ENCODE measurements at regions not wholly inside any gene's neighbourhood (a gene's known extent, or its start where the extent isn't known, plus 50 kb on each side); places are given as distances from the start of the nearest gene placed in this dataset.

GRCh38 chr4:178142724-178143123 lies 700.5 kb upstream of the AGA start:
- Histone ChIP-seq H3K4me3 (ENCODE audit: low read length) (no peak overlapping the region), H3K27me3 (ENCODE audit: insufficient read depth, low read length, poor library complexity, severe bottlenecking) (no peaks in the 10 kb centered on the region), H3K36me3 (ENCODE audit: insufficient read depth, low read length) (no peaks in the 10 kb centered on the region), H3K4me1 (ENCODE audit: insufficient read depth, low read length) (no peaks in the 10 kb centered on the region), H3K27ac (ENCODE audit: low read depth, low read length) (no peak overlapping the region), H3K9me3 (ENCODE audit: low read length) (no peaks in the 10 kb centered on the region)
- Mint-ChIP-seq H3K36me3 (no peaks in the 10 kb centered on the region), H3K9me3 (peaks cover 0 to 11% (median 3%) of the 10 kb centered on the region in 5 donors), H3K27ac (no peak overlapping the region), H3K4me1 (no peaks in the 10 kb centered on the region), H3K27me3 (no peaks in the 10 kb centered on the region), H3K4me3 (no peak overlapping the region)
- POLR2A ChIA-PET = no interaction called here
- CTCF ChIA-PET = no interaction called here
- no peak for DNase-seq

GRCh38 chr4:178148106-178148505 lies 705.9 kb upstream of the AGA start:
- H3K4me3 Mint-ChIP-seq = no peak overlapping the region
- H3K36me3 Mint-ChIP-seq = no peaks in the 10 kb centered on the region
- H3K4me1 Mint-ChIP-seq = no peaks in the 10 kb centered on the region
- Histone ChIP-seq H3K9me3 (ENCODE audit: low read length) (no peaks in the 10 kb centered on the region), H3K27ac (ENCODE audit: low read depth, low read length) (no peak overlapping the region), H3K36me3 (ENCODE audit: insufficient read depth, low read length) (no peaks in the 10 kb centered on the region), H3K4me1 (ENCODE audit: insufficient read depth, low read length) (no peaks in the 10 kb centered on the region), H3K4me3 (ENCODE audit: low read length) (no peak overlapping the region), H3K27me3 (ENCODE audit: insufficient read depth, low read length, poor library complexity, severe bottlenecking) (no peaks in the 10 kb centered on the region)
- DNase-seq = no peak
- no peaks in the 10 kb centered on the region for H3K27me3 Mint-ChIP-seq
- H3K27ac Mint-ChIP-seq = no peak overlapping the region
- ChIA-PET CTCF (no interaction called here), POLR2A (no interaction called here)
- H3K9me3 Mint-ChIP-seq = peaks cover under 1 to 9% (median 3%) of the 10 kb centered on the region in 5 donors

DNA sequence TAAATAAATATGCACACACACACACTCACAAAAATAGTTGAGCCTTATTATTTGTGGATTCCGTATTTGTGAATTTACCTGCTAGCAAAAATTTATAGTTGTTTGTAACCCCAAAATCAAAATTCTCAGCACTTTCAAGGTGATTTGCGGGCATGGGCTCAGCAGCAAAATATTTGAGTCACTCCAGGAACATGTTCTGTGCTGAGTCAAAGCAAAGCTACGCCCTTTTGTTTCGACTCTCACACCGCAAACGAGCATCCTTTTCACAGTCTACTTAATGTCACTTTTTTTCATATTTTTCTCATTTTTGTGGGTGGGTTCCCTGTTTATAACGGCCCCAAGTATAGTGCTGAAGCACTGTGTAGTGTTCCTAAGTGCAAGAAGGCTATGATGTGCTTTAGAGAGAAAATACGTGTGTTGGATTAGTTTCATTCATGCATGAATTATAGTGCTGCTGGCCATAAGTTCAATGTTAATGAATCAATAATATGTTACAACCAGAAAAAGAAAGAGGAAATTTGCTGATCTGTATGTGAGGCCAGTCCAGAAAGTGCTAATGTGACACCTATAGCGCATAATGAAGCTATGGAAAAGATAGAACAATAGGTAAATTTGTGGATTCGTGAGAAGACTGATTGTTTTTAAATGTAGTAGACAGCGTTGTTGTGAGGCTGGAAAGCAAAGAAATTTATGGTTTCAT lies 723.2 kb upstream of the AGA start:
- no peaks in the 10 kb centered on the region for H3K4me1 ChIP-seq (ENCODE audit: insufficient read depth, low read length)
- no peaks in the 10 kb centered on the region for H3K4me1 Mint-ChIP-seq
- POLR2A ChIA-PET = no interaction called here
- peaks cover 0 to 3% (median 0%) of the 10 kb centered on the region in 3 donors for H3K36me3 Mint-ChIP-seq
- no peak overlapping the region for H3K27ac Mint-ChIP-seq
- H3K36me3 ChIP-seq (ENCODE audit: insufficient read depth, low read length) = no peaks in the 10 kb centered on the region
- no peak overlapping the region for H3K27ac ChIP-seq (ENCODE audit: low read depth, low read length)
- DNase-seq = no peak
- no peak overlapping the region for H3K4me3 ChIP-seq (ENCODE audit: low read length)
- H3K9me3 ChIP-seq (ENCODE audit: low read length) = no peaks in the 10 kb centered on the region
- H3K27me3 ChIP-seq (ENCODE audit: insufficient read depth, low read length, poor library complexity, severe bottlenecking) = no peaks in the 10 kb centered on the region
- H3K27me3 Mint-ChIP-seq = no peaks in the 10 kb centered on the region
- H3K9me3 Mint-ChIP-seq = peaks cover 0 to 18% (median 11%) of the 10 kb centered on the region in 5 donors
- CTCF ChIA-PET = no interaction called here
- no peak overlapping the region for H3K4me3 Mint-ChIP-seq

- Mint-ChIP-seq H3K27me3 (no peaks in the 10 kb centered on the region), H3K4me3 (no peak overlapping the region), H3K4me1 (no peaks in the 10 kb centered on the region), H3K9me3 (peaks cover 0 to 13% (median 11%) of the 10 kb centered on the region in 5 donors), H3K36me3 (peaks cover 0 to 3% (median 0%) of the 10 kb centered on the region in 3 donors), H3K27ac (no peak overlapping the region)
- H3K4me3 ChIP-seq (ENCODE audit: low read length) = no peak overlapping the region
- ChIA-PET POLR2A (no interaction called here), CTCF (no interaction called here)
- H3K36me3 ChIP-seq (ENCODE audit: insufficient read depth, low read length) = no peaks in the 10 kb centered on the region
- H3K27me3 ChIP-seq (ENCODE audit: insufficient read depth, low read length, poor library complexity, severe bottlenecking) = no peaks in the 10 kb centered on the region
- no peaks in the 10 kb centered on the region for H3K4me1 ChIP-seq (ENCODE audit: insufficient read depth, low read length)
- no peak for DNase-seq
- H3K27ac ChIP-seq (ENCODE audit: low read depth, low read length) = no peak overlapping the region
- H3K9me3 ChIP-seq (ENCODE audit: low read length) = no peaks in the 10 kb centered on the region
Measured at GRCh38 chr4:178165951-178166308, 723.7 kb upstream of the AGA start.

GRCh38 chr4:178173771-178174170 lies 731.5 kb upstream of the AGA start:
- H3K36me3 ChIP-seq (ENCODE audit: insufficient read depth, low read length) = no peaks in the 10 kb centered on the region
- no peak overlapping the region for H3K4me3 ChIP-seq (ENCODE audit: low read length)
- POLR2A ChIA-PET = no interaction called here
- Mint-ChIP-seq H3K36me3 (no peaks in the 10 kb centered on the region), H3K27ac (no peak overlapping the region), H3K4me3 (no peak overlapping the region), H3K4me1 (no peaks in the 10 kb centered on the region), H3K9me3 (peaks cover 0 to 5% (median 3%) of the 10 kb centered on the region in 5 donors), H3K27me3 (no peaks in the 10 kb centered on the region)
- H3K9me3 ChIP-seq (ENCODE audit: low read length) = no peaks in the 10 kb centered on the region
- no peak for DNase-seq
- CTCF ChIA-PET = no interaction called here
- no peaks in the 10 kb centered on the region for H3K27me3 ChIP-seq (ENCODE audit: insufficient read depth, low read length, poor library complexity, severe bottlenecking)
- H3K4me1 ChIP-seq (ENCODE audit: insufficient read depth, low read length) = no peaks in the 10 kb centered on the region
- no peak overlapping the region for H3K27ac ChIP-seq (ENCODE audit: low read depth, low read length)

- Histone ChIP-seq H3K9me3 (ENCODE audit: low read length) (no peaks in the 10 kb centered on the region), H3K4me3 (ENCODE audit: low read length) (no peak overlapping the region), H3K36me3 (ENCODE audit: insufficient read depth, low read length) (no peaks in the 10 kb centered on the region), H3K4me1 (ENCODE audit: insufficient read depth, low read length) (no peaks in the 10 kb centered on the region), H3K27me3 (ENCODE audit: insufficient read depth, low read length, poor library complexity, severe bottlenecking) (no peaks in the 10 kb centered on the region), H3K27ac (ENCODE audit: low read depth, low read length) (no peak overlapping the region)
- no peak for DNase-seq
- H3K36me3 Mint-ChIP-seq = no peaks in the 10 kb centered on the region
- no peak overlapping the region for H3K4me3 Mint-ChIP-seq
- ChIA-PET POLR2A (no interaction called here), CTCF (no interaction called here)
- peaks cover 0 to 9% (median 4%) of the 10 kb centered on the region in 5 donors for H3K9me3 Mint-ChIP-seq
- H3K27me3 Mint-ChIP-seq = no peaks in the 10 kb centered on the region
- no peaks in the 10 kb centered on the region for H3K4me1 Mint-ChIP-seq
- H3K27ac Mint-ChIP-seq = no peak overlapping the region
Measured at GRCh38 chr4:178174756-178175155, 732.5 kb upstream of the AGA start.

DNA sequence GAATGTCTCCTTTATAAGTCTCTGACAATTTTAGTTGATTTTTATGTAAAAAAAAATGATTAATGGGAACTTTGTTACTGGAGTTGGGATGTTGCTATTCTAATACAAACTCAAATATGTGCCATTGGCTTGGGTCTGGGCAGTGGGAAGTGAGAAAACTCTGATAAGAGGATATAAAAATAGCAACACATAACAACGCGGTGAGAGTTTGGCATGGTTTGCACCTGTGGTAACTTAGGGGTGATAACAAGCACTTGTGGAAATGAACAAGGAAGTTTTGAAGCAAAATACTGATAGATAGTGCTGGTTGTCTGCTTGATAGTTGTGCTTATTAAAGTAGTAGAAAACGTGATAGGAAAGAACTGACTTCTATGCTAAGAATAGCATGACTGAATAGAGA lies 743.3 kb upstream of the AGA start:
- Histone ChIP-seq H3K36me3 (ENCODE audit: insufficient read depth, low read length) (no peaks in the 10 kb centered on the region), H3K4me3 (ENCODE audit: low read length) (no peak overlapping the region), H3K4me1 (ENCODE audit: insufficient read depth, low read length) (no peaks in the 10 kb centered on the region), H3K27ac (ENCODE audit: low read depth, low read length) (no peak overlapping the region), H3K9me3 (ENCODE audit: low read length) (no peaks in the 10 kb centered on the region), H3K27me3 (ENCODE audit: insufficient read depth, low read length, poor library complexity, severe bottlenecking) (no peaks in the 10 kb centered on the region)
- Mint-ChIP-seq H3K4me1 (no peaks in the 10 kb centered on the region), H3K27ac (no peak overlapping the region), H3K9me3 (peaks cover 0 to 2% (median 0%) of the 10 kb centered on the region in 5 donors), H3K36me3 (no peaks in the 10 kb centered on the region), H3K27me3 (no peaks in the 10 kb centered on the region), H3K4me3 (no peak overlapping the region)
- ChIA-PET POLR2A (no interaction called here), CTCF (no interaction called here)
- no peak for DNase-seq

- H3K36me3 Mint-ChIP-seq = no peaks in the 10 kb centered on the region
- ChIA-PET CTCF (no interaction called here), POLR2A (no interaction called here)
- no peaks in the 10 kb centered on the region for H3K4me1 Mint-ChIP-seq
- H3K4me3 Mint-ChIP-seq = no peak overlapping the region
- H3K27ac Mint-ChIP-seq = peak overlapping the region in 1 of 8 donors; percentile 34
- Histone ChIP-seq H3K4me1 (ENCODE audit: insufficient read depth, low read length) (no peaks in the 10 kb centered on the region), H3K27ac (ENCODE audit: low read depth, low read length) (no peak overlapping the region), H3K9me3 (ENCODE audit: low read length) (no peaks in the 10 kb centered on the region), H3K4me3 (ENCODE audit: low read length) (no peak overlapping the region), H3K27me3 (ENCODE audit: insufficient read depth, low read length, poor library complexity, severe bottlenecking) (no peaks in the 10 kb centered on the region), H3K36me3 (ENCODE audit: insufficient read depth, low read length) (no peaks in the 10 kb centered on the region)
- H3K27me3 Mint-ChIP-seq = no peaks in the 10 kb centered on the region
- no peak for DNase-seq
- H3K9me3 Mint-ChIP-seq = peaks cover 0 to 13% (median 0%) of the 10 kb centered on the region in 5 donors
Measured at GRCh38 chr4:178192611-178193010, 750.4 kb upstream of the AGA start.
